ENCODE measurements at regions not wholly inside any gene's neighbourhood (a gene's known extent, or its start where the extent isn't known, plus 50 kb on each side); places are given as distances from the start of the nearest gene placed in this dataset.
"Not testable (repeated sequence)": the region's sequence is repeated elsewhere in the genome, so short reads cannot be mapped to it uniquely, and the experiment has no call there.

DNA sequence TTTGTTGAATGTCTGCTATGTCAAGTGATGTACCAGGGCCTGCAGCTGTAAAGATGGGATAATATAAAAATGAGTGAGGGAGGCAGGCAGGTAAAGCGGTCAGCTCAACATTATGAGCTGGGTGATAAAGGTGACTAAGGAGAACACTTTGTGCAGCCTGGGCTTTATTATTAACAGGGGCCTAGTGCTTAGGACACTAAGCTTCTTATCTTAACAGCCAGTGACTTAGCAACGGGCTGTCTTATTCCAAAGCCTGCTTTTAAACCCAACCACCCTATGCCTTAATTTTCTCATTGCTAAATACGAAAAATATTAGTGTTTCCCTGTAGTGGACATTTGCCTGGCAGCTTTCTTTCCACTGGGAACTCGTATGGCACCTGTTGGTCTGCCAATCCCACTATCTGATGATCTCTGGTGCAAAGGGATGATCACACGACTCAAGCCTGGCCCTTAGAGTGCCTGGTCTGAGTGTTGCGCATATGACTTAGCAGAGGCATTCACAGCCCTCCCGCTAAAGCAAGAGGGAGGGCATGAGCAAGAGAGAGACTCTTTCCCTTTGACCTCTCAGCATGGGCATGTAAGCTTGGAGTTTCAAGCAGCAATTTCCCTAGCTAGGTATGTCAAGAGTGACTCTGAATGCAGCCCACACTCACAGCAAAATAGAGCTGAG lies 98.6 kb upstream of the PAPPA2 start:
- in situ Hi-C loops (cut with MboI; ENCODE audit: low sequenced_read_pairs, unreplicated experiment): no loop called here
- TF ChIP-seq, protein P1, sequence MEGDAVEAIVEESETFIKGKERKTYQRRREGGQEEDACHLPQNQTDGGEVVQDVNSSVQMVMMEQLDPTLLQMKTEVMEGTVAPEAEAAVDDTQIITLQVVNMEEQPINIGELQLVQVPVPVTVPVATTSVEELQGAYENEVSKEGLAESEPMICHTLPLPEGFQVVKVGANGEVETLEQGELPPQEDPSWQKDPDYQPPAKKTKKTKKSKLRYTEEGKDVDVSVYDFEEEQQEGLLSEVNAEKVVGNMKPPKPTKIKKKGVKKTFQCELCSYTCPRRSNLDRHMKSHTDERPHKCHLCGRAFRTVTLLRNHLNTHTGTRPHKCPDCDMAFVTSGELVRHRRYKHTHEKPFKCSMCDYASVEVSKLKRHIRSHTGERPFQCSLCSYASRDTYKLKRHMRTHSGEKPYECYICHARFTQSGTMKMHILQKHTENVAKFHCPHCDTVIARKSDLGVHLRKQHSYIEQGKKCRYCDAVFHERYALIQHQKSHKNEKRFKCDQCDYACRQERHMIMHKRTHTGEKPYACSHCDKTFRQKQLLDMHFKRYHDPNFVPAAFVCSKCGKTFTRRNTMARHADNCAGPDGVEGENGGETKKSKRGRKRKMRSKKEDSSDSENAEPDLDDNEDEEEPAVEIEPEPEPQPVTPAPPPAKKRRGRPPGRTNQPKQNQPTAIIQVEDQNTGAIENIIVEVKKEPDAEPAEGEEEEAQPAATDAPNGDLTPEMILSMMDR (IDR thresholded peaks at IDR 0.05; ENCODE audit: borderline replicate concordance, control extremely low read depth, extremely low read depth, insufficient read depth, missing control alignments): no peak
- no peak for DNase-seq (ENCODE audit: low spot score)

DNA sequence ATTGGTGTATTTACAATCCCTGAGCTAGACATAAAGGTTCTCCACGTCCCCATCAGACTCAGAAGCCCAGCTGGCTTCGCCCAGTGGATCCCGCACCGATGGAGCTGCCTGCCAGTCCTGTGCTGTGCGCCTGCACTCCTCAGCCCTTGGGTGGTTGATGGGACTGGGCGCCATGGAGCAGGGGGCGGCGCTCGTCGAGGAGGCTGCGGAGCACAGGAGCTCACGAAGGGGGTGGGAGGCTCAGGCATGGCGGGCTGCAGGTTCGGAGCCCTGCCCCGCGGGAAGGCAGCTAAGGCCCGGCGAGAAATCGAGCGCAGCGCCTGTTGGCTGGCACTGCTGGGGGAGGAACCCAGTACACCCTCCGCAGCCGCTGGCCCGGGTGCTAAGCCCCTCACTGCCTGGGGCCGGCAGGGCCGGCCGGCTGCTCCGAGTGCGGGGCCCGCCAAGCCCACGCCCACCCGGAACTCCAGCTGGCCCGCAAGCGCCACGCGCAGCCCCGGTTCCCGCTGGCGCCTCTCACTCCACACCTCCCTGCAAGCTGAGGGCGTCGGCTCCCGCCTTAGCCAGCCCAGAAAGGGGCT lies 113.8 kb upstream of the PAPPA2 start:
- in situ Hi-C loops (cut with MboI; ENCODE audit: low sequenced_read_pairs, unreplicated experiment); DNase-seq (ENCODE audit: low spot score): not testable (repeated sequence)

DNA sequence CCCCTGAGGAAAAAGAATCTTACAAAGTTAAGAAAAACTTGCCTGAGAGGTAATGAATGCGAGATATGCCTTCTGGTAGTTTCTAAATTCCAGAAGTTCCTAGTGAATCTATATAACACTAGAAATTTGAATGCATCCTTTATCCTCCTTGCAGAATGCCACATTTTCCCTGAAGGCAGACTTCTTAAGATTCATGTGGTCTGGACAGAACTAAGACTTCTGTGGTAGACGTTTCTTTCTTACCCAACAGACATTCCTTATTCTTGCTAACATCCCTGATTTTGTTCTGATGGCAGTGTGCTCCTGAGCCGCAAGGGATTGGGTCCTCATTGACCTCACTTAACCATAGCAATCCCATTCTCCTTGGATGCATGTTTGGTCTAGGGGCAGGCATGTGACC lies 121.3 kb upstream of the PAPPA2 start:
- in situ Hi-C loops (cut with MboI; ENCODE audit: low sequenced_read_pairs, unreplicated experiment): no loop called here
- DNase-seq (ENCODE audit: low spot score): no peak
- TF ChIP-seq, protein P1 (IDR thresholded peaks at IDR 0.05; ENCODE audit: borderline replicate concordance, control extremely low read depth, extremely low read depth, insufficient read depth, missing control alignments): no peak

- no peak for DNase-seq (ENCODE audit: low spot score)
- in situ Hi-C loops (cut with MboI; ENCODE audit: low sequenced_read_pairs, unreplicated experiment): no loop called here
- TF ChIP-seq, protein P1 (IDR thresholded peaks at IDR 0.05; ENCODE audit: borderline replicate concordance, control extremely low read depth, extremely low read depth, insufficient read depth, missing control alignments): no peak
Measured at GRCh38 chr1:176338877-176339276, 124.1 kb upstream of the PAPPA2 start.

- in situ Hi-C loops (cut with MboI; ENCODE audit: low sequenced_read_pairs, unreplicated experiment): no loop called here
- DNase-seq (ENCODE audit: low spot score): no peak
Measured at GRCh38 chr1:176330782-176331181, 123.7 kb upstream of the COP1 start.

GRCh38 chr1:176325664-176326063 lies 118.6 kb upstream of the COP1 start:
- DNase-seq (ENCODE audit: low spot score): no peak
- in situ Hi-C loops (cut with MboI; ENCODE audit: low sequenced_read_pairs, unreplicated experiment): no loop called here
- TF ChIP-seq, protein P1 (IDR thresholded peaks at IDR 0.05; ENCODE audit: borderline replicate concordance, control extremely low read depth, extremely low read depth, insufficient read depth, missing control alignments): no peak

More at GRCh38 chr1:176330782-176331181, 123.7 kb upstream of the COP1 start:
- TF ChIP-seq, protein P1 (IDR thresholded peaks at IDR 0.05; ENCODE audit: borderline replicate concordance, control extremely low read depth, extremely low read depth, insufficient read depth, missing control alignments): no peak

GRCh38 chr1:176323472-176323871 lies 116.4 kb upstream of the COP1 start:
- TF ChIP-seq, protein P1 (IDR thresholded peaks at IDR 0.05; ENCODE audit: borderline replicate concordance, control extremely low read depth, extremely low read depth, insufficient read depth, missing control alignments): no peak
- DNase-seq (ENCODE audit: low spot score): no peak
- in situ Hi-C loops (cut with MboI; ENCODE audit: low sequenced_read_pairs, unreplicated experiment): no loop called here

All from GM13976 (cell line).